Astrocyte (in vitro differentiated cells and primary cell): ENCODE measurements at regions not wholly inside any gene's neighbourhood (a gene's known extent, or its start where the extent isn't known, plus 50 kb on each side); places are given as distances from the start of the nearest gene placed in this dataset.
A peak's percentile ranks its signal among the peaks of the same experiment; 100 is the strongest.

ENCODE experiments used
- DNase-seq: peaks from one replicate; pipeline ENCODE4 v3.0.0-alpha.2; 2010; ENCODE audit warnings: low read depth
- FAIRE-seq: peaks from 2 replicates; lab custom pipeline; 2011; peaks lifted over from hg19 to GRCh38; lab: Jason Lieb, UNC
- H2AFZ ChIP-seq: 2 replicates; pipeline ENCODE4 v1.6.0; 2012; ENCODE audit warnings: low read depth, low read length, inconsistent platforms
- H3K27ac ChIP-seq: 2 replicates; pipeline ENCODE4 v1.5.1; 2011; ENCODE audit warnings: low read depth, low read length, inconsistent platforms
- H3K27me3 ChIP-seq: 2 replicates; pipeline ENCODE4 v1.6.0; 2011; ENCODE audit warnings: low read length, inconsistent platforms; ENCODE audit not compliant: insufficient read depth
- H3K36me3 ChIP-seq: 2 replicates; pipeline ENCODE4 v1.5.1; 2011; ENCODE audit warnings: low read length, inconsistent platforms; ENCODE audit not compliant: insufficient read depth
- H3K4me1 ChIP-seq: 2 replicates; pipeline ENCODE4 v1.5.1; 2011; ENCODE audit warnings: low read length, inconsistent platforms; ENCODE audit not compliant: insufficient read depth
- H3K4me2 ChIP-seq: 2 replicates; pipeline ENCODE4 v1.6.0; 2012; ENCODE audit warnings: low read length, inconsistent platforms
- H3K4me3 ChIP-seq: 2 replicates; pipeline ENCODE4 v1.5.1; 2011; ENCODE audit warnings: low read depth, mild to moderate bottlenecking, low read length, inconsistent platforms; ENCODE audit not compliant: insufficient read depth
- H3K79me2 ChIP-seq: 2 replicates; pipeline ENCODE4 v1.6.0; 2012; ENCODE audit warnings: mild to moderate bottlenecking, low read length, inconsistent platforms; ENCODE audit not compliant: insufficient read depth
- H3K9ac ChIP-seq: 2 replicates; pipeline ENCODE4 v1.6.0; 2012; ENCODE audit warnings: mild to moderate bottlenecking, low read length, inconsistent platforms
- H3K9me3 ChIP-seq: 2 replicates; pipeline ENCODE4 v1.5.1; 2012; ENCODE audit warnings: low read depth, mild to moderate bottlenecking, low read length, inconsistent platforms; ENCODE audit not compliant: insufficient read depth
- H4K20me1 ChIP-seq: 2 replicates; pipeline ENCODE4 v1.6.0; 2012; ENCODE audit warnings: low read length, inconsistent platforms; ENCODE audit not compliant: insufficient read depth
- H3K27ac Mint-ChIP-seq: one replicate; pipeline ENCODE4 v1.8.0; 2021; ENCODE audit warnings: mild to moderate bottlenecking, mixed read lengths; ENCODE audit not compliant: unreplicated experiment
- H3K27me3 Mint-ChIP-seq: one replicate; pipeline ENCODE4 v1.8.0; 2021; ENCODE audit warnings: low read depth, mixed read lengths; ENCODE audit not compliant: unreplicated experiment
- H3K36me3 Mint-ChIP-seq: one replicate; pipeline ENCODE4 v1.8.0; 2021; ENCODE audit warnings: low read depth, mixed read lengths; ENCODE audit not compliant: unreplicated experiment
- H3K4me1 Mint-ChIP-seq: one replicate; pipeline ENCODE4 v1.8.0; 2021; ENCODE audit warnings: low read depth, mixed read lengths; ENCODE audit not compliant: unreplicated experiment
- H3K4me3 Mint-ChIP-seq: one replicate; pipeline ENCODE4 v1.8.0; 2021; ENCODE audit warnings: mild to moderate bottlenecking, moderate library complexity, mixed read lengths; ENCODE audit not compliant: unreplicated experiment
- H3K9me3 Mint-ChIP-seq: one replicate; pipeline ENCODE4 v1.8.0; 2021; ENCODE audit warnings: mild to moderate bottlenecking, mixed read lengths; ENCODE audit not compliant: unreplicated experiment
- EZH2 ChIP-seq: IDR thresholded peaks from 2 replicates; pipeline ENCODE4 v1.6.1; 2012; ENCODE audit warnings: mild to moderate bottlenecking, low read length, inconsistent platforms; ENCODE audit not compliant: insufficient read depth
- TF ChIP-seq, protein P1 (sequence below): IDR thresholded peaks from 2 replicates; pipeline ENCODE4 v1.5.1; 2011; ENCODE audit warnings: low read depth, mild to moderate bottlenecking, inconsistent platforms, low read length, moderate library complexity; ENCODE audit not compliant: insufficient read depth

DNA sequence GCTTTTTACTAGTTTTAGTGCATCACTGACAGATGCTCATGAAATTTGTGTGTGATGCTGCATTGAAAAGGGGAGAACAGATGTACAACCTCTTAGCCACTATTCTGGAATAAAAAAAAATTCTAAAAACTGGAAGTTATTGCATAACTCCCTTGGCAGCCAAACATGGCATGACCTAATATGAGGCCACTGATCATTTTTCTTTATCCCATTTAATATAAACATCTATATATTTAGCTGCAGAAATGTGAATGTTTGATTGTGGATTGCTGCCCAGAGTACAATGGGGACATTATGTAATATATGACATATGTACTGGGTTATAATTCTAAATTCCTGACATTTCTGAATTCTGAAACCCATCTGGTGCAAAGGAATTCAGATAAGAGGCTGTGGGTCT is 86.5 kb downstream of the CDCA7 start:
- TF ChIP-seq, protein P1, sequence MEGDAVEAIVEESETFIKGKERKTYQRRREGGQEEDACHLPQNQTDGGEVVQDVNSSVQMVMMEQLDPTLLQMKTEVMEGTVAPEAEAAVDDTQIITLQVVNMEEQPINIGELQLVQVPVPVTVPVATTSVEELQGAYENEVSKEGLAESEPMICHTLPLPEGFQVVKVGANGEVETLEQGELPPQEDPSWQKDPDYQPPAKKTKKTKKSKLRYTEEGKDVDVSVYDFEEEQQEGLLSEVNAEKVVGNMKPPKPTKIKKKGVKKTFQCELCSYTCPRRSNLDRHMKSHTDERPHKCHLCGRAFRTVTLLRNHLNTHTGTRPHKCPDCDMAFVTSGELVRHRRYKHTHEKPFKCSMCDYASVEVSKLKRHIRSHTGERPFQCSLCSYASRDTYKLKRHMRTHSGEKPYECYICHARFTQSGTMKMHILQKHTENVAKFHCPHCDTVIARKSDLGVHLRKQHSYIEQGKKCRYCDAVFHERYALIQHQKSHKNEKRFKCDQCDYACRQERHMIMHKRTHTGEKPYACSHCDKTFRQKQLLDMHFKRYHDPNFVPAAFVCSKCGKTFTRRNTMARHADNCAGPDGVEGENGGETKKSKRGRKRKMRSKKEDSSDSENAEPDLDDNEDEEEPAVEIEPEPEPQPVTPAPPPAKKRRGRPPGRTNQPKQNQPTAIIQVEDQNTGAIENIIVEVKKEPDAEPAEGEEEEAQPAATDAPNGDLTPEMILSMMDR: no peak
- Histone ChIP-seq H2AFZ (no peak overlapping the region), H3K27ac (no peak overlapping the region), H3K9me3 (no peaks in the 10 kb centered on the region), H3K4me3 (no peak overlapping the region), H3K27me3 (peaks cover 11% of the 10 kb centered on the region), H3K36me3 (no peaks in the 10 kb centered on the region), H4K20me1 (no peaks in the 10 kb centered on the region), H3K4me1 (no peaks in the 10 kb centered on the region), H3K79me2 (no peaks in the 10 kb centered on the region), H3K9ac (no peak overlapping the region), H3K4me2 (no peak overlapping the region)
- no peak overlapping the region for H3K4me3 Mint-ChIP-seq
- FAIRE-seq (no peak), DNase-seq (peak; percentile 34)
- no peaks in the 10 kb centered on the region for H3K9me3 Mint-ChIP-seq
- H3K4me1 Mint-ChIP-seq: no peaks in the 10 kb centered on the region
- no peaks in the 10 kb centered on the region for H3K36me3 Mint-ChIP-seq
- no peak overlapping the region for H3K27ac Mint-ChIP-seq
- H3K27me3 Mint-ChIP-seq: peaks cover 8% of the 10 kb centered on the region

DNA sequence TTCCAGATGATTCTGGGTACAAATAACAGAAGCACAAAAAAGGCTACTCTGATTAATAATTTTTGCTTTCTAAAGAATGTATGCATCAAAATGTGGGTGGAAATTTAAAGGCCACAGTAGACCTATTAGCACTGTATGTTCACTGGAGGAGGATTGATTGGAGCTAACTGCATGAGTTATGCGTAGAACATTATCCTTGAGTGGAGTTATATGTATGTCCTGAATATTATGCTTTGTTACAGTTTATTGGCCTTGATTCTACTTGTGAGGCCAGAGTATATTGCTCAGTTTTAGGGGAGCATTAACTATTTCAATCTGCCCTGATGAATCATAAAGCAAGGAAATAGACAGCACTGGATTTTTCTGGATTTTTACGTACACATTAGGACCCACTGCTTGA is 87.9 kb downstream of the CDCA7 start:
- Histone ChIP-seq H3K27ac (no peak overlapping the region), H3K9me3 (no peaks in the 10 kb centered on the region), H3K36me3 (no peaks in the 10 kb centered on the region), H2AFZ (no peak overlapping the region), H3K9ac (no peak overlapping the region), H3K79me2 (no peaks in the 10 kb centered on the region), H3K27me3 (peaks cover 9% of the 10 kb centered on the region), H3K4me3 (no peak overlapping the region), H3K4me1 (no peaks in the 10 kb centered on the region), H4K20me1 (no peaks in the 10 kb centered on the region), H3K4me2 (no peak overlapping the region)
- no peak overlapping the region for H3K4me3 Mint-ChIP-seq
- H3K36me3 Mint-ChIP-seq: no peaks in the 10 kb centered on the region
- no peaks in the 10 kb centered on the region for H3K4me1 Mint-ChIP-seq
- H3K27me3 Mint-ChIP-seq: peaks cover 10% of the 10 kb centered on the region
- no peak for DNase-seq
- FAIRE-seq: no peak
- H3K9me3 Mint-ChIP-seq: no peaks in the 10 kb centered on the region
- TF ChIP-seq, protein P1: no peak
- no peak for TF ChIP-seq EZH2
- H3K27ac Mint-ChIP-seq: no peak overlapping the region

GRCh38 chr2:173446722-173447121 is 92.0 kb downstream of the CDCA7 start:
- H3K36me3 Mint-ChIP-seq: no peaks in the 10 kb centered on the region
- no peaks in the 10 kb centered on the region for H4K20me1 ChIP-seq
- H3K4me3 Mint-ChIP-seq: no peak overlapping the region
- H3K9me3 Mint-ChIP-seq: no peaks in the 10 kb centered on the region
- H3K9me3 ChIP-seq: no peaks in the 10 kb centered on the region
- no peak overlapping the region for H3K4me3 ChIP-seq
- no peak overlapping the region for H3K27ac ChIP-seq
- no peak overlapping the region for H3K27ac Mint-ChIP-seq
- H3K27me3 ChIP-seq: no peaks in the 10 kb centered on the region
- DNase-seq: no peak
- no peak for FAIRE-seq
- TF ChIP-seq, protein P1: no peak
- TF ChIP-seq EZH2: no peak
- no peak overlapping the region for H2AFZ ChIP-seq
- no peaks in the 10 kb centered on the region for H3K36me3 ChIP-seq
- H3K79me2 ChIP-seq: no peaks in the 10 kb centered on the region
- no peaks in the 10 kb centered on the region for H3K4me1 ChIP-seq
- no peaks in the 10 kb centered on the region for H3K4me1 Mint-ChIP-seq
- H3K27me3 Mint-ChIP-seq: peaks cover 10% of the 10 kb centered on the region
- H3K9ac ChIP-seq: no peak overlapping the region
- H3K4me2 ChIP-seq: no peak overlapping the region
